ENCODE measurements at regions not wholly inside any gene's neighbourhood (a gene's known extent, or its start where the extent isn't known, plus 50 kb on each side); places are given as distances from the start of the nearest gene placed in this dataset.

DNA sequence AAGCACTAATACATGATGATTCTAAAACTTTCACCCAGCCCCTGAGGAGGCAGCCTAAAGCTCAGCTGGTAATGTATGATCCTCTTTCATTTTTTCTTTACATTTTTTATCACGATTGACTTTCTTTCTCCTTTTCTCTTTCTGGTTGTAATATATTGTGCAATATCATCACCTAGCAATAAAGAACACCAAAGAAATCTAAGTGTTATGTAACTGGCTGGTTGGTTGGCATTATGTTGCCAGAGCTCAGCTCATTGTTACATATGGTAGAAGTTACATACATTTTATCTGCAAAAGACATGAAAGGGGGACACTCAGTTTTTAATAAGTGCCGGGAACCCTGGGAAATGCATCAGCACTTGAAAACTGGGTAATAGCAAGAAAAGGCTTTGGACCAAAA, 432.1 kb upstream of the DDI1 start:
- TF ChIP-seq POLR2AphosphoS5 (IDR thresholded peaks at IDR 0.05) (no peak), MXI1 (conservative IDR thresholded peaks at IDR 0.05; ENCODE audit: poor library complexity, severe bottlenecking) (no peak), EZH2 (IDR thresholded peaks at IDR 0.05; ENCODE audit: borderline replicate concordance, insufficient read depth, low read length, poor library complexity, severe bottlenecking) (no peak), RAD21 (conservative IDR thresholded peaks at IDR 0.05) (no peak), CTCF (IDR thresholded peaks at IDR 0.05; ENCODE audit: poor library complexity, severe bottlenecking) (no peak), TAF1 (IDR thresholded peaks at IDR 0.05; ENCODE audit: low read depth) (no peak), SMC3 (conservative IDR thresholded peaks at IDR 0.05; ENCODE audit: poor library complexity) (no peak), REST (IDR thresholded peaks at IDR 0.05; ENCODE audit: borderline replicate concordance) (no peak), EP300 (conservative IDR thresholded peaks at IDR 0.05; ENCODE audit: poor library complexity, severe bottlenecking) (no peak)

GRCh38 chr11:103608566-103608965, 427.9 kb upstream of the DDI1 start:
- Histone ChIP-seq H3K79me2 (replicated peaks; ENCODE audit: insufficient read depth, low read length) (no peaks in the 10 kb centered on the region), H3K36me3 (ENCODE audit: insufficient read depth, low read length) (no peaks in the 10 kb centered on the region), H3K27ac (ENCODE audit: low read length) (no peak overlapping the region), H3K27me3 (ENCODE audit: insufficient read depth, low read depth, low read length) (no peaks in the 10 kb centered on the region), H3K4me3 (ENCODE audit: low read length) (no peak overlapping the region), H3K9me3 (ENCODE audit: low read length) (no peaks in the 10 kb centered on the region), H3F3A (ENCODE audit: insufficient read depth, low read length, poor library complexity, severe bottlenecking) (no peaks in the 10 kb centered on the region), H3K9me2 (ENCODE audit: insufficient read depth, low read length) (no peaks in the 10 kb centered on the region), H3K4me2 (ENCODE audit: low read length) (no peak overlapping the region), H2AFZ (ENCODE audit: low read depth, low read length) (no peak overlapping the region), H4K20me1 (ENCODE audit: insufficient read depth) (no peaks in the 10 kb centered on the region), H3K9ac (ENCODE audit: low read length) (no peak overlapping the region)
- TF ChIP-seq RAD21 (conservative IDR thresholded peaks at IDR 0.05) (no peak), EP300 (conservative IDR thresholded peaks at IDR 0.05; ENCODE audit: poor library complexity, severe bottlenecking) (no peak), TAF1 (IDR thresholded peaks at IDR 0.05; ENCODE audit: low read depth) (no peak)

More for the DNA sequence above, 432.1 kb upstream of the DDI1 start:
- H3F3A ChIP-seq (ENCODE audit: insufficient read depth, low read length, poor library complexity, severe bottlenecking): no peaks in the 10 kb centered on the region
- no peaks in the 10 kb centered on the region for H3K9me3 ChIP-seq (ENCODE audit: low read length)
- H3K27ac ChIP-seq (ENCODE audit: low read length): no peak overlapping the region
- H4K20me1 ChIP-seq (ENCODE audit: insufficient read depth): no peaks in the 10 kb centered on the region
- H3K27me3 ChIP-seq (ENCODE audit: insufficient read depth, low read depth, low read length): no peaks in the 10 kb centered on the region
- H3K9ac ChIP-seq (ENCODE audit: low read length): no peak overlapping the region
- H2AFZ ChIP-seq (ENCODE audit: low read depth, low read length): no peak overlapping the region
- no peaks in the 10 kb centered on the region for H3K79me2 ChIP-seq (replicated peaks; ENCODE audit: insufficient read depth, low read length)
- no peak overlapping the region for H3K4me2 ChIP-seq (ENCODE audit: low read length)
- no peaks in the 10 kb centered on the region for H3K9me2 ChIP-seq (ENCODE audit: insufficient read depth, low read length)
- H3K4me3 ChIP-seq (ENCODE audit: low read length): no peak overlapping the region
- no peaks in the 10 kb centered on the region for H3K36me3 ChIP-seq (ENCODE audit: insufficient read depth, low read length)
